ENCODE measurements at regions not wholly inside any gene's neighbourhood (a gene's known extent, or its start where the extent isn't known, plus 50 kb on each side); places are given as distances from the start of the nearest gene placed in this dataset.
A peak's percentile ranks its signal among the peaks of the same experiment; 100 is the strongest.
"Not testable (repeated sequence)": the region's sequence is repeated elsewhere in the genome, so short reads cannot be mapped to it uniquely, and the experiment has no call there.

GRCh38 chr5:143533978-143534760, 130.7 kb upstream of the NR3C1 start:
- no peak for DNase-seq (ENCODE audit: low read depth)

- DNase-seq (ENCODE audit: low read depth), result no peak
These were observed 130.0 kb upstream of the NR3C1 start for GRCh38 chr5:143533475-143533874.

GRCh38 chr5:143527808-143528207, 124.3 kb upstream of the NR3C1 start:
- no peak for DNase-seq (ENCODE audit: low read depth)

GRCh38 chr5:143525176-143525575, 121.7 kb upstream of the NR3C1 start:
- DNase-seq (ENCODE audit: low read depth), result no peak

- DNase-seq (ENCODE audit: low read depth), result no peak
These were observed 121.0 kb upstream of the NR3C1 start for GRCh38 chr5:143524338-143524945.

GRCh38 chr5:143521846-143522400, 118.4 kb upstream of the NR3C1 start:
- no peak for DNase-seq (ENCODE audit: low read depth)

- DNase-seq (ENCODE audit: low read depth), result no peak
These were observed 117.7 kb upstream of the NR3C1 start for GRCh38 chr5:143521141-143521540.

- DNase-seq (ENCODE audit: low read depth), result not testable (repeated sequence)
These were observed 115.7 kb upstream of the NR3C1 start for GRCh38 chr5:143519215-143519614.

- not testable (repeated sequence) for DNase-seq (ENCODE audit: low read depth)
These were observed 114.3 kb upstream of the NR3C1 start for GRCh38 chr5:143517824-143518223.

GRCh38 chr5:143516249-143516648, 112.8 kb upstream of the NR3C1 start:
- DNase-seq (ENCODE audit: low read depth), result no peak

GRCh38 chr5:143515829-143516228, 112.3 kb upstream of the NR3C1 start:
- DNase-seq (ENCODE audit: low read depth), result no peak

GRCh38 chr5:143514616-143515335, 111.3 kb upstream of the NR3C1 start:
- peak; percentile 47 for DNase-seq (ENCODE audit: low read depth)

- DNase-seq (ENCODE audit: low read depth), result no peak
These were observed 110.2 kb upstream of the NR3C1 start for GRCh38 chr5:143513720-143514119.

GRCh38 chr5:143511736-143512135, 108.2 kb upstream of the NR3C1 start:
- no peak for DNase-seq (ENCODE audit: low read depth)

GRCh38 chr5:143509758-143510221, 106.3 kb upstream of the NR3C1 start:
- no peak for DNase-seq (ENCODE audit: low read depth)

GRCh38 chr5:143506836-143507552, 103.5 kb upstream of the NR3C1 start:
- peak; percentile 82 for DNase-seq (ENCODE audit: low read depth)

- DNase-seq (ENCODE audit: low read depth), result no peak
These were observed 102.4 kb upstream of the NR3C1 start for GRCh38 chr5:143505934-143506333.

GRCh38 chr5:143505354-143505753, 101.9 kb upstream of the NR3C1 start:
- no peak for DNase-seq (ENCODE audit: low read depth)

GRCh38 chr5:143501310-143502044, 98.0 kb upstream of the NR3C1 start:
- DNase-seq (ENCODE audit: low read depth), result peak; percentile 58

GRCh38 chr5:143499480-143500114, 96.1 kb upstream of the NR3C1 start:
- DNase-seq (ENCODE audit: low read depth), result no peak

GRCh38 chr5:143498821-143499220, 95.3 kb upstream of the NR3C1 start:
- no peak for DNase-seq (ENCODE audit: low read depth)

Data from GM04503 (cell line).